Transverse colon (tissue), 4 donors: ENCODE measurements at regions not wholly inside any gene's neighbourhood (a gene's known extent, or its start where the extent isn't known, plus 50 kb on each side); places are given as distances from the start of the nearest gene placed in this dataset.

ENCODE experiments used
- DNase-seq: peaks from one replicate; pipeline ENCODE4 v3.0.0-alpha.2; 2019
- H3K27ac ChIP-seq, 4 donors: fragments of 200-600 bp; sonication (generic); 2 replicates each; pipeline ENCODE4 v1.5.1; 2016 to 2018; ENCODE audit warnings: inconsistent platforms in 4 of 4
- H3K27me3 ChIP-seq: fragments of 200-600 bp; sonication (generic); 2 replicates; pipeline ENCODE4 v1.5.1; 2017; ENCODE audit warnings: inconsistent platforms
- H3K36me3 ChIP-seq, 4 donors: fragments of 200-600 bp; sonication (generic); 2 replicates each; pipeline ENCODE4 v1.5.1; 2017 to 2019; ENCODE audit warnings: inconsistent platforms in 4 of 4
- H3K4me1 ChIP-seq, 4 donors: fragments of 200-600 bp; sonication (generic); 2 replicates each; pipeline ENCODE4 v1.5.1; 2017 to 2020; ENCODE audit warnings: inconsistent platforms in 4 of 4
- H3K4me3 ChIP-seq, 4 donors: fragments of 200-600 bp; sonication (generic); 1 replicate in 1 of 4; 2 replicates in 3 of 4; pipeline versions ENCODE4 v1.5.1 to v1.6.1; 2017 to 2019; ENCODE audit warnings: inconsistent platforms in 4 of 4
- H3K9me3 ChIP-seq, 2 donors: fragments of 200-600 bp; sonication (generic); 2 replicates each; pipeline ENCODE4 v1.5.1; 2017 to 2019; ENCODE audit warnings: inconsistent platforms in 2 of 2
- EP300 ChIP-seq: sonication (generic); formaldehyde crosslinking; IDR thresholded peaks from one replicate; pipeline ENCODE4 v1.6.1; 2017; ENCODE audit warnings: antibody characterized with exemption, low read depth
- POLR2A ChIP-seq: fragments of 450-650 bp; IDR thresholded peaks from one replicate; pipeline ENCODE4 v1.6.1; 2016; ENCODE audit warnings: antibody characterized with exemption, mild to moderate bottlenecking, moderate library complexity
- POLR2AphosphoS5 ChIP-seq, 3 donors: sonication (generic); formaldehyde crosslinking; IDR thresholded peaks; one replicate each; pipeline ENCODE4 v1.6.1; 2016; ENCODE audit warnings: antibody characterized with exemption in 3 of 3
- WGBS, 2 donors: methylation state at CpG; one replicate each; pipeline ENCODE4 v1.1.5; 2018; ENCODE audit warnings: low coverage in 1 of 2; 5-methylcytosine and 5-hydroxymethylcytosine counted together
- in situ Hi-C, 4 donors: fragments of 200-750 bp; cut with MboI; loops; one replicate each; pipeline versions ENCODE4 v1.15.0 to v1.15.1; 2017; ENCODE audit warnings: low sequenced_read_pairs in 3 of 4, low pct_ligation_motif_present in 1 of 4, low pct_unique_long_range_greater_than_20kb in 1 of 4
- intact Hi-C: fragments of 100-400 bp; cut with DNase I; formaldehyde crosslinking; loops from one replicate; pipeline ENCODE4 v1.15.1; 2023; ENCODE audit warnings: low total_unique reads
- TF ChIP-seq, protein P1 (sequence below), 5 experiments: fragments of 200-600 bp in 3 of 5; fragments of 450-650 bp in 2 of 5; sonication (generic) in 3 of 5; IDR thresholded peaks; 1 replicate in 2 of 5; 2 replicates in 3 of 5; pipeline ENCODE4 v1.5.1; 2016 to 2017; ENCODE audit warnings: antibody characterized with exemption in 5 of 5, inconsistent platforms in 3 of 5, mild to moderate bottlenecking in 2 of 5, moderate library complexity in 1 of 5

- in situ Hi-C loops (no loop called here), intact Hi-C loops (no loop called here)
- 77 to 85% methylated on average over 4 to 5 of the region's 5 CpGs for WGBS, 2 donors
- TF ChIP-seq EP300, result no peak
- TF ChIP-seq POLR2A, result no peak
- TF ChIP-seq, protein P1, sequence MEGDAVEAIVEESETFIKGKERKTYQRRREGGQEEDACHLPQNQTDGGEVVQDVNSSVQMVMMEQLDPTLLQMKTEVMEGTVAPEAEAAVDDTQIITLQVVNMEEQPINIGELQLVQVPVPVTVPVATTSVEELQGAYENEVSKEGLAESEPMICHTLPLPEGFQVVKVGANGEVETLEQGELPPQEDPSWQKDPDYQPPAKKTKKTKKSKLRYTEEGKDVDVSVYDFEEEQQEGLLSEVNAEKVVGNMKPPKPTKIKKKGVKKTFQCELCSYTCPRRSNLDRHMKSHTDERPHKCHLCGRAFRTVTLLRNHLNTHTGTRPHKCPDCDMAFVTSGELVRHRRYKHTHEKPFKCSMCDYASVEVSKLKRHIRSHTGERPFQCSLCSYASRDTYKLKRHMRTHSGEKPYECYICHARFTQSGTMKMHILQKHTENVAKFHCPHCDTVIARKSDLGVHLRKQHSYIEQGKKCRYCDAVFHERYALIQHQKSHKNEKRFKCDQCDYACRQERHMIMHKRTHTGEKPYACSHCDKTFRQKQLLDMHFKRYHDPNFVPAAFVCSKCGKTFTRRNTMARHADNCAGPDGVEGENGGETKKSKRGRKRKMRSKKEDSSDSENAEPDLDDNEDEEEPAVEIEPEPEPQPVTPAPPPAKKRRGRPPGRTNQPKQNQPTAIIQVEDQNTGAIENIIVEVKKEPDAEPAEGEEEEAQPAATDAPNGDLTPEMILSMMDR (IDR thresholded peaks at IDR 0.05), result no peak
- no peak for TF ChIP-seq POLR2AphosphoS5 (IDR thresholded peaks at IDR 0.05)
- no peak overlapping the region for H3K4me3 ChIP-seq
- H3K4me1 ChIP-seq, result no peaks in the 10 kb centered on the region
- no peak overlapping the region for H3K27ac ChIP-seq
- no peaks in the 10 kb centered on the region for H3K9me3 ChIP-seq
- DNase-seq, result no peak
- H3K27me3 ChIP-seq, result no peaks in the 10 kb centered on the region
- H3K36me3 ChIP-seq, result no peaks in the 10 kb centered on the region
Observed at GRCh38 chr6:148273962-148274752, 68.5 kb upstream of the SASH1 start.

DNA sequence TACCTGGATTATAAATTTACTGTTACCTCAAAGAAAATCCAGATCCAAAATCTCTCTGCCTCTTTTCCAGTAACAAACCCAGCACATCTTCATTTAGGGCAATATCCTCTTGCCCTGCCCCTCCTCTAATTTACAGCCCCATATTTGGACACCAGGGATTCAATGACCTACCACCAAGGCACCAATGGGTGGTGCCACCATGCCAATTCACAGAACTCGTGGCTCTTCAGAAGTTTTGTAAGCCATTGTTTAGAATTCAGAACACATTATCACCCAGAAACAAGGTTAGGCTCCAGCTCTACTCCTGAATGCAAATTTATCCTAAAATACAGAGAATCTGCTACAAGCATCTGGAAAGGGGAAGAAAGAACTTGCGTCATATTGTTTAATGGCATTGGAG lies 67.8 kb upstream of the SASH1 start:
- Histone ChIP-seq H3K36me3 (no peaks in the 10 kb centered on the region), H3K27me3 (no peaks in the 10 kb centered on the region), H3K4me3 (no peak overlapping the region), H3K9me3 (no peaks in the 10 kb centered on the region), H3K4me1 (no peaks in the 10 kb centered on the region), H3K27ac (no peak overlapping the region)
- WGBS, 2 donors, result 74 to 81% methylated on average over 2 of the region's 2 CpGs
- no peak for DNase-seq
- in situ Hi-C loops, result no loop called here
- intact Hi-C loops, result no loop called here
- TF ChIP-seq POLR2AphosphoS5 (IDR thresholded peaks at IDR 0.05), result no peak
- TF ChIP-seq, protein P1 (IDR thresholded peaks at IDR 0.05), result no peak
- no peak for TF ChIP-seq POLR2A
- TF ChIP-seq EP300, result no peak

DNA sequence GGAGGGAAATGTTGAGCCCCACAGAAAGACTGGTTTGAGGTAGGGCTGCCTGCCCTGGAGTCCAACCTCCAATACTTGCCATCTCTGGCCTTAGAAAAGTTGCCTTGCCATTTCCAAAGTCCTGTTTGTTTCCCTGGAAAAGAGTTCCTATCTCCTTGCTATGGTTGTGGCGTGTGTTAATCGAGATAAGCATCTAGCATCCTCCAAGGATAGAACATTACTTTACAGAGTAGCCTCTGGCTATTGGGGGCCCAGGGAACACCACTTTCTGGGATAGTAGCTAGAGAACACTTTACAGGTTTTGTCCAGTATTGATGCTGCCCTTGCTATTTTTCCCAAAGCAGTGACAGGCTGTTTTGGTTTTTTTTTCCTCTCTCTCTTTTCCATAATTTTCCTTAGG lies 57.4 kb upstream of the SASH1 start:
- Histone ChIP-seq H3K4me3 (no peak overlapping the region), H3K4me1 (no peaks in the 10 kb centered on the region), H3K9me3 (no peaks in the 10 kb centered on the region), H3K36me3 (no peaks in the 10 kb centered on the region), H3K27me3 (no peaks in the 10 kb centered on the region), H3K27ac (no peak overlapping the region)
- in situ Hi-C loops (no loop called here), intact Hi-C loops (no loop called here)
- WGBS, 2 donors, result 91 to 100% methylated on average over 2 of the region's 2 CpGs
- no peak for DNase-seq
- TF ChIP-seq, protein P1 (IDR thresholded peaks at IDR 0.05), result no peak
- no peak for TF ChIP-seq POLR2AphosphoS5 (IDR thresholded peaks at IDR 0.05)

DNA sequence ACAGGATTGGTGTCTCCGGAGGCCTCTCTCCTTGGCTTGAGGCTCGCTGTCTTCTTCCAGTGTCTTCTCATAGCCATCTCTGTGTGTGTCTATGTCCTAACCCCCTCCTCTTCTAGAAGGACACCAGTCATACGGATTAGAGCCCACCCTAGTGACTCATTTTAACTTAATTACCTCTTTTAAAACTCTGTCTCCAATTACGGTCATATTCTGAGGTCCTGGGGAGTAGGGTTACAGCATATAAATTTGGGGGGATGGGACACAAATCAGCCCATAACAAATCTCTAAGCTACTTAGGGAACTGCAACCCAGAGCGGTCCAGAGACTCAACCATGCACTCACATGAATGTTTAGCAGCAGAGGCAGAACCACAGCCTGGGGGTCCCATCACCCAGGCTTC lies 56.1 kb upstream of the SASH1 start:
- 79 to 100% methylated on average over 1 to 5 of the region's 5 CpGs for WGBS, 2 donors
- no peak overlapping the region for H3K4me3 ChIP-seq
- no peaks in the 10 kb centered on the region for H3K27me3 ChIP-seq
- H3K36me3 ChIP-seq, result no peaks in the 10 kb centered on the region
- no peaks in the 10 kb centered on the region for H3K9me3 ChIP-seq
- no peaks in the 10 kb centered on the region for H3K4me1 ChIP-seq
- DNase-seq, result no peak
- intact Hi-C loops (no loop called here), in situ Hi-C loops (no loop called here)
- H3K27ac ChIP-seq, result no peak overlapping the region
- TF ChIP-seq POLR2A (no peak), EP300 (no peak), POLR2AphosphoS5 (IDR thresholded peaks at IDR 0.05) (no peak)
- TF ChIP-seq, protein P1 (IDR thresholded peaks at IDR 0.05), result no peak
